GM23338 (cell line): ENCODE measurements at regions not wholly inside any gene's neighbourhood (a gene's known extent, or its start where the extent isn't known, plus 50 kb on each side); places are given as distances from the start of the nearest gene placed in this dataset.

Experiments
- ATAC-seq: fragments of 200-7000 bp; cut with Tn5 transposase; 3 replicates; pipeline ENCODE4 v1.9.1; 2020
- DNase-seq: peaks from one replicate; pipeline ENCODE4 v3.0.0-alpha.2; 2015; ENCODE audit warnings: low spot score
- H2AFZ ChIP-seq: fragments of 200-600 bp; sonication (generic); 2 replicates; pipeline ENCODE4 v1.8.0; 2016; ENCODE audit warnings: antibody characterized with exemption, mild to moderate bottlenecking, moderate library complexity
- H3F3A ChIP-seq: fragments of 200-600 bp; sonication (generic); replicated peaks from 2 replicates; pipeline ENCODE4 v1.8.0; 2017; ENCODE audit warnings: antibody characterized with exemption, mixed run types, low read depth
- H3K27ac ChIP-seq: fragments of 200-600 bp; sonication (generic); 2 replicates; pipeline ENCODE4 v1.6.1; 2016; ENCODE audit warnings: low read depth
- H3K27me3 ChIP-seq: fragments of 200-600 bp; sonication (generic); 2 replicates; pipeline ENCODE4 v1.8.0; 2016; ENCODE audit warnings: mild to moderate bottlenecking, mixed run types, moderate library complexity; ENCODE audit not compliant: insufficient read depth
- H3K36me3 ChIP-seq: fragments of 200-600 bp; sonication (generic); 2 replicates; pipeline ENCODE4 v1.8.0; 2016; ENCODE audit warnings: mild to moderate bottlenecking; ENCODE audit not compliant: insufficient read depth
- H3K4me1 ChIP-seq: fragments of 200-600 bp; sonication (generic); 2 replicates; pipeline ENCODE4 v1.8.0; 2016; ENCODE audit warnings: mild to moderate bottlenecking, moderate library complexity; ENCODE audit not compliant: insufficient read depth
- H3K4me2 ChIP-seq: fragments of 200-600 bp; sonication (generic); 2 replicates; pipeline ENCODE4 v1.7.1; 2017; ENCODE audit warnings: mixed run types
- H3K4me3 ChIP-seq: fragments of 200-600 bp; sonication (generic); 2 replicates; pipeline ENCODE4 v1.6.1; 2016; ENCODE audit warnings: mixed run types
- H3K79me2 ChIP-seq: fragments of 200-600 bp; sonication (generic); replicated peaks from 2 replicates; pipeline ENCODE4 v1.8.0; 2017; ENCODE audit warnings: mild to moderate bottlenecking; ENCODE audit not compliant: insufficient read depth
- H3K9me2 ChIP-seq: fragments of 200-600 bp; sonication (generic); 2 replicates; pipeline ENCODE4 v1.8.0; 2017; ENCODE audit not compliant: insufficient read depth
- H4K20me1 ChIP-seq: fragments of 200-600 bp; sonication (generic); replicated peaks from 2 replicates; pipeline ENCODE4 v1.8.0; 2017; ENCODE audit warnings: mild to moderate bottlenecking; ENCODE audit not compliant: insufficient read depth
- H3K27ac Mint-ChIP-seq: 2 replicates; pipeline ENCODE4 v1.8.0; 2020; ENCODE audit warnings: inconsistent platforms, mild to moderate bottlenecking, moderate library complexity, mixed read lengths
- H3K27me3 Mint-ChIP-seq: 3 replicates; pipeline ENCODE4 v1.8.0; 2022; ENCODE audit warnings: low read depth, mild to moderate bottlenecking, moderate library complexity, mixed read lengths, inconsistent platforms; ENCODE audit not compliant: insufficient read depth, poor library complexity
- H3K36me3 Mint-ChIP-seq: 3 replicates; pipeline ENCODE4 v1.8.0; 2021; ENCODE audit warnings: low read depth, mild to moderate bottlenecking, inconsistent platforms, moderate library complexity, mixed read lengths
- H3K4me1 Mint-ChIP-seq: 3 replicates; pipeline ENCODE4 v1.8.0; 2020; ENCODE audit warnings: mild to moderate bottlenecking, inconsistent platforms, mixed read lengths
- H3K4me3 Mint-ChIP-seq: 3 replicates; pipeline ENCODE4 v1.8.0; 2021; ENCODE audit warnings: moderate library complexity, mild to moderate bottlenecking, inconsistent platforms, mixed read lengths
- H3K9me3 Mint-ChIP-seq: 3 replicates; pipeline ENCODE4 v1.8.0; 2020; ENCODE audit warnings: moderate library complexity, mild to moderate bottlenecking, inconsistent platforms, mixed read lengths
- CREB1 ChIP-seq: fragments of 250-450 bp; sonication (Bioruptor Pico); IDR thresholded peaks from 2 replicates; pipeline ENCODE4 v1.5.0; 2020; ENCODE audit warnings: low read depth, mild to moderate bottlenecking, moderate library complexity
- EZH2 ChIP-seq: fragments of 200-600 bp; sonication (generic); IDR thresholded peaks from one replicate; pipeline ENCODE4 v1.8.0; 2017; ENCODE audit warnings: antibody characterized with exemption, mild to moderate bottlenecking, low read depth; ENCODE audit not compliant: unreplicated experiment
- EZH2phosphoT487 ChIP-seq: fragments of 200-600 bp; sonication (generic); IDR thresholded peaks from one replicate; pipeline ENCODE4 v1.8.1; 2018; ENCODE audit warnings: antibody characterized with exemption; ENCODE audit not compliant: unreplicated experiment
- JUNB ChIP-seq: IDR thresholded peaks from one replicate; pipeline ENCODE4 v1.6.1; 2016; ENCODE audit warnings: antibody characterized with exemption; ENCODE audit not compliant: unreplicated experiment
- NANOG ChIP-seq: IDR thresholded peaks from 2 replicates; pipeline ENCODE4 v1.6.1; 2016; ENCODE audit warnings: antibody characterized with exemption, borderline replicate concordance
- POLR2AphosphoS5 ChIP-seq: IDR thresholded peaks from 2 replicates; pipeline ENCODE4 v1.6.1; 2016; ENCODE audit warnings: antibody characterized with exemption, low read depth
- STAT1 ChIP-seq: IDR thresholded peaks from one replicate; pipeline ENCODE4 v1.6.1; 2016; ENCODE audit warnings: antibody characterized with exemption; ENCODE audit not compliant: unreplicated experiment
- ZNF114 ChIP-seq: fragments of 250-450 bp; sonication (Bioruptor Pico); IDR thresholded peaks from 2 replicates; pipeline ENCODE4 v1.5.0; 2020; ENCODE audit warnings: mild to moderate bottlenecking, moderate library complexity
- ZNF331 ChIP-seq: fragments of 250-450 bp; sonication (Bioruptor Pico); IDR thresholded peaks from 2 replicates; pipeline ENCODE4 v1.5.0; 2020; ENCODE audit warnings: low read depth, mild to moderate bottlenecking, moderate library complexity
- TF ChIP-seq, protein P1 (sequence below): fragments of 250-450 bp; sonication (Bioruptor Pico); IDR thresholded peaks from 2 replicates; pipeline ENCODE4 v1.5.0; 2020; ENCODE audit warnings: mild to moderate bottlenecking, moderate library complexity
- TF ChIP-seq, protein P2 (sequence below): IDR thresholded peaks from one replicate; pipeline ENCODE4 v1.6.1; 2018; ENCODE audit warnings: antibody characterized with exemption; ENCODE audit not compliant: unreplicated experiment
- TF ChIP-seq, protein P3 (sequence below), 2 experiments: fragments of 200-600 bp in 1 of 2; sonication (generic) in 1 of 2; conservative IDR thresholded peaks; 2 replicates each; pipeline versions ENCODE4 v1.5.1 to v1.6.1; 2016 to 2017; ENCODE audit warnings: antibody characterized with exemption in 2 of 2, low read depth in 2 of 2, mild to moderate bottlenecking in 2 of 2, moderate library complexity in 1 of 2
- TF ChIP-seq, protein P4 (sequence below): IDR thresholded peaks from 2 replicates; pipeline ENCODE4 v1.6.1; 2016; ENCODE audit warnings: antibody characterized with exemption

DNA sequence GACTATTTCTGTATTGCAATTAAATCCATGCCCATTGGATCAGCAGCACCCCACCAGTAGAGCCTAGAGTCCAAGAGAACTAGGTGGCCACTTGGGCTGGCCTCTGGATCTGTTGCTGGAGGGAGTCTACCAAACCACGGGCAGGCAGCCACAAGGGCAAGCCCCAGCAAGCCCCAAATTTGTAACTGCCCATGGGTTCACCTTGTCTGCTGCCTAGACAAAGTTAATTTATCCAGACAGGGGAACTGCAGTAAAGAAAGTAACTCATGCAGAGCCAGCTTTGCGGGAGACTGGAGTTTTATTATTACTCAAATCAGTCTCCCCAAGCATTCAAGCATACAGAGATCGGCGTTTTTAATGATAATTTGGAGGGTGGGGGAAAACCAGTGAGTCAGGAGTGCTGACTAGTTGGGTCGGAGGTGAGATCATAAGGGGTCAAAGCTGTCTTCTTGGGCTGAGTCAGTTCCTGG, 74.0 kb upstream of the TERB2 start:
- Histone ChIP-seq H3K4me3 (no peak overlapping the region), H2AFZ (no peak overlapping the region; the same call in 1 of the 2 replicates), H4K20me1 (no peaks in the 10 kb centered on the region), H3K27ac (no peak overlapping the region), H3F3A (no peaks in the 10 kb centered on the region), H3K4me1 (no peaks in the 10 kb centered on the region), H3K79me2 (no peaks in the 10 kb centered on the region), H3K36me3 (no peaks in the 10 kb centered on the region), H3K4me2 (no peak overlapping the region), H3K9me2 (0 out of 2 replicates have a peak, but pooled peaks cover 2% of the 10 kb centered on the region), H3K27me3 (no peaks in the 10 kb centered on the region)
- TF ChIP-seq ZNF114 (CRISPR knock-in tag) = no peak
- TF ChIP-seq, protein P1, sequence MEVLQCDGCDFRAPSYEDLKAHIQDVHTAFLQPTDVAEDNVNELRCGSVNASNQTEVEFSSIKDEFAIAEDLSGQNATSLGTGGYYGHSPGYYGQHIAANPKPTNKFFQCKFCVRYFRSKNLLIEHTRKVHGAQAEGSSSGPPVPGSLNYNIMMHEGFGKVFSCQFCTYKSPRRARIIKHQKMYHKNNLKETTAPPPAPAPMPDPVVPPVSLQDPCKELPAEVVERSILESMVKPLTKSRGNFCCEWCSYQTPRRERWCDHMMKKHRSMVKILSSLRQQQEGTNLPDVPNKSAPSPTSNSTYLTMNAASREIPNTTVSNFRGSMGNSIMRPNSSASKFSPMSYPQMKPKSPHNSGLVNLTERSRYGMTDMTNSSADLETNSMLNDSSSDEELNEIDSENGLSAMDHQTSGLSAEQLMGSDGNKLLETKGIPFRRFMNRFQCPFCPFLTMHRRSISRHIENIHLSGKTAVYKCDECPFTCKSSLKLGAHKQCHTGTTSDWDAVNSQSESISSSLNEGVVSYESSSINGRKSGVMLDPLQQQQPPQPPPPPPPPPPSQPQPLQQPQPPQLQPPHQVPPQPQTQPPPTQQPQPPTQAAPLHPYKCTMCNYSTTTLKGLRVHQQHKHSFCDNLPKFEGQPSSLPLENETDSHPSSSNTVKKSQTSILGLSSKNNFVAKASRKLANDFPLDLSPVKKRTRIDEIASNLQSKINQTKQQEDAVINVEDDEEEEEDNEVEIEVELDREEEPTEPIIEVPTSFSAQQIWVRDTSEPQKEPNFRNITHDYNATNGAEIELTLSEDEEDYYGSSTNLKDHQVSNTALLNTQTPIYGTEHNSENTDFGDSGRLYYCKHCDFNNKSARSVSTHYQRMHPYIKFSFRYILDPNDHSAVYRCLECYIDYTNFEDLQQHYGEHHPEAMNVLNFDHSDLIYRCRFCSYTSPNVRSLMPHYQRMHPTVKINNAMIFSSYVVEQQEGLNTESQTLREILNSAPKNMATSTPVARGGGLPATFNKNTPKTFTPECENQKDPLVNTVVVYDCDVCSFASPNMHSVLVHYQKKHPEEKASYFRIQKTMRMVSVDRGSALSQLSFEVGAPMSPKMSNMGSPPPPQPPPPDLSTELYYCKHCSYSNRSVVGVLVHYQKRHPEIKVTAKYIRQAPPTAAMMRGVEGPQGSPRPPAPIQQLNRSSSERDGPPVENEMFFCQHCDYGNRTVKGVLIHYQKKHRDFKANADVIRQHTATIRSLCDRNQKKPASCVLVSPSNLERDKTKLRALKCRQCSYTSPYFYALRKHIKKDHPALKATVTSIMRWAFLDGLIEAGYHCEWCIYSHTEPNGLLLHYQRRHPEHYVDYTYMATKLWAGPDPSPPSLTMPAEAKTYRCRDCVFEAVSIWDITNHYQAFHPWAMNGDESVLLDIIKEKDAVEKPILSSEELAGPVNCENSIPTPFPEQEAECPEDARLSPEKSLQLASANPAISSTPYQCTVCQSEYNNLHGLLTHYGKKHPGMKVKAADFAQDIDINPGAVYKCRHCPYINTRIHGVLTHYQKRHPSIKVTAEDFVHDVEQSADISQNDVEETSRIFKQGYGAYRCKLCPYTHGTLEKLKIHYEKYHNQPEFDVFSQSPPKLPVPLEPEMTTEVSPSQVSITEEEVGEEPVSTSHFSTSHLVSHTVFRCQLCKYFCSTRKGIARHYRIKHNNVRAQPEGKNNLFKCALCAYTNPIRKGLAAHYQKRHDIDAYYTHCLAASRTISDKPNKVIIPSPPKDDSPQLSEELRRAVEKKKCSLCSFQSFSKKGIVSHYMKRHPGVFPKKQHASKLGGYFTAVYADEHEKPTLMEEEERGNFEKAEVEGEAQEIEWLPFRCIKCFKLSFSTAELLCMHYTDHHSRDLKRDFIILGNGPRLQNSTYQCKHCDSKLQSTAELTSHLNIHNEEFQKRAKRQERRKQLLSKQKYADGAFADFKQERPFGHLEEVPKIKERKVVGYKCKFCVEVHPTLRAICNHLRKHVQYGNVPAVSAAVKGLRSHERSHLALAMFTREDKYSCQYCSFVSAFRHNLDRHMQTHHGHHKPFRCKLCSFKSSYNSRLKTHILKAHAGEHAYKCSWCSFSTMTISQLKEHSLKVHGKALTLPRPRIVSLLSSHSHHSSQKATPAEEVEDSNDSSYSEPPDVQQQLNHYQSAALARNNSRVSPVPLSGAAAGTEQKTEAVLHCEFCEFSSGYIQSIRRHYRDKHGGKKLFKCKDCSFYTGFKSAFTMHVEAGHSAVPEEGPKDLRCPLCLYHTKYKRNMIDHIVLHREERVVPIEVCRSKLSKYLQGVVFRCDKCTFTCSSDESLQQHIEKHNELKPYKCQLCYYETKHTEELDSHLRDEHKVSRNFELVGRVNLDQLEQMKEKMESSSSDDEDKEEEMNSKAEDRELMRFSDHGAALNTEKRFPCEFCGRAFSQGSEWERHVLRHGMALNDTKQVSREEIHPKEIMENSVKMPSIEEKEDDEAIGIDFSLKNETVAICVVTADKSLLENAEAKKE (CRISPR knock-in tag) = no peak
- TF ChIP-seq, protein P2, sequence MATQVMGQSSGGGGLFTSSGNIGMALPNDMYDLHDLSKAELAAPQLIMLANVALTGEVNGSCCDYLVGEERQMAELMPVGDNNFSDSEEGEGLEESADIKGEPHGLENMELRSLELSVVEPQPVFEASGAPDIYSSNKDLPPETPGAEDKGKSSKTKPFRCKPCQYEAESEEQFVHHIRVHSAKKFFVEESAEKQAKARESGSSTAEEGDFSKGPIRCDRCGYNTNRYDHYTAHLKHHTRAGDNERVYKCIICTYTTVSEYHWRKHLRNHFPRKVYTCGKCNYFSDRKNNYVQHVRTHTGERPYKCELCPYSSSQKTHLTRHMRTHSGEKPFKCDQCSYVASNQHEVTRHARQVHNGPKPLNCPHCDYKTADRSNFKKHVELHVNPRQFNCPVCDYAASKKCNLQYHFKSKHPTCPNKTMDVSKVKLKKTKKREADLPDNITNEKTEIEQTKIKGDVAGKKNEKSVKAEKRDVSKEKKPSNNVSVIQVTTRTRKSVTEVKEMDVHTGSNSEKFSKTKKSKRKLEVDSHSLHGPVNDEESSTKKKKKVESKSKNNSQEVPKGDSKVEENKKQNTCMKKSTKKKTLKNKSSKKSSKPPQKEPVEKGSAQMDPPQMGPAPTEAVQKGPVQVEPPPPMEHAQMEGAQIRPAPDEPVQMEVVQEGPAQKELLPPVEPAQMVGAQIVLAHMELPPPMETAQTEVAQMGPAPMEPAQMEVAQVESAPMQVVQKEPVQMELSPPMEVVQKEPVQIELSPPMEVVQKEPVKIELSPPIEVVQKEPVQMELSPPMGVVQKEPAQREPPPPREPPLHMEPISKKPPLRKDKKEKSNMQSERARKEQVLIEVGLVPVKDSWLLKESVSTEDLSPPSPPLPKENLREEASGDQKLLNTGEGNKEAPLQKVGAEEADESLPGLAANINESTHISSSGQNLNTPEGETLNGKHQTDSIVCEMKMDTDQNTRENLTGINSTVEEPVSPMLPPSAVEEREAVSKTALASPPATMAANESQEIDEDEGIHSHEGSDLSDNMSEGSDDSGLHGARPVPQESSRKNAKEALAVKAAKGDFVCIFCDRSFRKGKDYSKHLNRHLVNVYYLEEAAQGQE = no peak
- TF ChIP-seq, protein P3, sequence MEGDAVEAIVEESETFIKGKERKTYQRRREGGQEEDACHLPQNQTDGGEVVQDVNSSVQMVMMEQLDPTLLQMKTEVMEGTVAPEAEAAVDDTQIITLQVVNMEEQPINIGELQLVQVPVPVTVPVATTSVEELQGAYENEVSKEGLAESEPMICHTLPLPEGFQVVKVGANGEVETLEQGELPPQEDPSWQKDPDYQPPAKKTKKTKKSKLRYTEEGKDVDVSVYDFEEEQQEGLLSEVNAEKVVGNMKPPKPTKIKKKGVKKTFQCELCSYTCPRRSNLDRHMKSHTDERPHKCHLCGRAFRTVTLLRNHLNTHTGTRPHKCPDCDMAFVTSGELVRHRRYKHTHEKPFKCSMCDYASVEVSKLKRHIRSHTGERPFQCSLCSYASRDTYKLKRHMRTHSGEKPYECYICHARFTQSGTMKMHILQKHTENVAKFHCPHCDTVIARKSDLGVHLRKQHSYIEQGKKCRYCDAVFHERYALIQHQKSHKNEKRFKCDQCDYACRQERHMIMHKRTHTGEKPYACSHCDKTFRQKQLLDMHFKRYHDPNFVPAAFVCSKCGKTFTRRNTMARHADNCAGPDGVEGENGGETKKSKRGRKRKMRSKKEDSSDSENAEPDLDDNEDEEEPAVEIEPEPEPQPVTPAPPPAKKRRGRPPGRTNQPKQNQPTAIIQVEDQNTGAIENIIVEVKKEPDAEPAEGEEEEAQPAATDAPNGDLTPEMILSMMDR (conservative IDR thresholded peaks at IDR 0.05; ENCODE audit: low read depth in 2 of 2) = no peak
- TF ChIP-seq CREB1 (CRISPR knock-in tag) = no peak
- TF ChIP-seq STAT1 = no peak
- TF ChIP-seq EZH2phosphoT487 = no peak
- no peak for TF ChIP-seq NANOG
- no peak for TF ChIP-seq JUNB
- TF ChIP-seq EZH2 = no peak
- TF ChIP-seq, protein P4, sequence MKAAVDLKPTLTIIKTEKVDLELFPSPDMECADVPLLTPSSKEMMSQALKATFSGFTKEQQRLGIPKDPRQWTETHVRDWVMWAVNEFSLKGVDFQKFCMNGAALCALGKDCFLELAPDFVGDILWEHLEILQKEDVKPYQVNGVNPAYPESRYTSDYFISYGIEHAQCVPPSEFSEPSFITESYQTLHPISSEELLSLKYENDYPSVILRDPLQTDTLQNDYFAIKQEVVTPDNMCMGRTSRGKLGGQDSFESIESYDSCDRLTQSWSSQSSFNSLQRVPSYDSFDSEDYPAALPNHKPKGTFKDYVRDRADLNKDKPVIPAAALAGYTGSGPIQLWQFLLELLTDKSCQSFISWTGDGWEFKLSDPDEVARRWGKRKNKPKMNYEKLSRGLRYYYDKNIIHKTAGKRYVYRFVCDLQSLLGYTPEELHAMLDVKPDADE = no peak
- TF ChIP-seq POLR2AphosphoS5 = no peak
- no peak for TF ChIP-seq ZNF331 (CRISPR knock-in tag)
- Mint-ChIP-seq H3K27ac (no peak overlapping the region), H3K36me3 (peaks cover 20% of the 10 kb centered on the region), H3K9me3 (peaks cover 41% of the 10 kb centered on the region), H3K4me1 (peaks cover 2% of the 10 kb centered on the region; the same call in 2 of the 3 replicates), H3K4me3 (no peak overlapping the region), H3K27me3 (peaks cover 2% of the 10 kb centered on the region)
- no peak for DNase-seq
- no peak for ATAC-seq
